K562 (cell line): ENCODE measurements at regions not wholly inside any gene's neighbourhood (a gene's known extent, or its start where the extent isn't known, plus 50 kb on each side); places are given as distances from the start of the nearest gene placed in this dataset.

Experiments
- PRPF4 ChIP-seq: fragments of 200-400 bp; formaldehyde crosslinking; IDR thresholded peaks from one replicate; pipeline ENCODE4 v1.6.1; 2017; ENCODE audit warnings: low read length, low read depth, mild to moderate bottlenecking; ENCODE audit not compliant: insufficient read depth, poor library complexity, severe bottlenecking
- RERE ChIP-seq: sonication (generic); formaldehyde crosslinking; IDR thresholded peaks from 2 replicates; pipeline ENCODE4 v1.8.0; 2023; ENCODE audit warnings: missing genetic modification reagents, mild to moderate bottlenecking, borderline replicate concordance
- ZNF124 ChIP-seq: sonication (generic); formaldehyde crosslinking; IDR thresholded peaks from 2 replicates; pipeline ENCODE4 v1.8.1; 2022; ENCODE audit warnings: missing genetic modification reagents
- ZNF239 ChIP-seq: fragments of 250-450 bp; sonication (Bioruptor Pico); IDR thresholded peaks from 2 replicates; pipeline ENCODE4 v1.4.0; 2020; ENCODE audit warnings: mild to moderate bottlenecking
- TF ChIP-seq, protein P1 (sequence below): fragments of 200-800 bp; sonication (Bioruptor generic); IDR thresholded peaks from 2 replicates; pipeline ENCODE4 v1.6.1; 2017; ENCODE audit warnings: missing genetic modification characterization, missing compliant biosample characterization

GRCh38 chr2:67281101-67281500 lies 116.0 kb upstream of the ETAA1 start (continued):
- TF ChIP-seq, protein P1, sequence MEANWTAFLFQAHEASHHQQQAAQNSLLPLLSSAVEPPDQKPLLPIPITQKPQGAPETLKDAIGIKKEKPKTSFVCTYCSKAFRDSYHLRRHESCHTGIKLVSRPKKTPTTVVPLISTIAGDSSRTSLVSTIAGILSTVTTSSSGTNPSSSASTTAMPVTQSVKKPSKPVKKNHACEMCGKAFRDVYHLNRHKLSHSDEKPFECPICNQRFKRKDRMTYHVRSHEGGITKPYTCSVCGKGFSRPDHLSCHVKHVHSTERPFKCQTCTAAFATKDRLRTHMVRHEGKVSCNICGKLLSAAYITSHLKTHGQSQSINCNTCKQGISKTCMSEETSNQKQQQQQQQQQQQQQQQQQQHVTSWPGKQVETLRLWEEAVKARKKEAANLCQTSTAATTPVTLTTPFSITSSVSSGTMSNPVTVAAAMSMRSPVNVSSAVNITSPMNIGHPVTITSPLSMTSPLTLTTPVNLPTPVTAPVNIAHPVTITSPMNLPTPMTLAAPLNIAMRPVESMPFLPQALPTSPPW: no peak
- TF ChIP-seq ZNF124 (CRISPR knock-in tag) (no peak), PRPF4 (no peak), ZNF239 (CRISPR knock-in tag) (no peak), RERE (CRISPR knock-in tag) (no peak)
